ENCODE measurements at regions not wholly inside any gene's neighbourhood (a gene's known extent, or its start where the extent isn't known, plus 50 kb on each side); places are given as distances from the start of the nearest gene placed in this dataset.

DNA sequence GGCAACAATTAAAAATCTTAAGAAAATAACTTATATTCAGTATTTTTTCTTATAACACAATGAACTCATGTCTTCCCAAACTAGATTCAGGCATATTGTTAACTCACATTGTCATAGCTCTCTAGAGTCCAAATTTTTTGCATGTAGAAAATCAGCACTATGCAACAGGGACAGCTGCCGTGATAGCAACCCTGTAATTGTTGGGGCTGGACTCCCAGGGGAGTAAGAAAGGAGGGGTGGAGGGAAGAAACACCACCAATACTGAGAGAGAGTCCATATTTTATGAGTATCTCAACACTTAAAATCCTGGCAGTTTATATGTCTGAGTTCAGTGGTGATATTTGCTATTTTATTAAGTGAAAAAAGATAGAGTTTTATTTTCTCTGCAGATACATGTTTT lies 89.6 kb upstream of the HS3ST5 start:
- no peak for TF ChIP-seq NR3C1 (CRISPR knock-in tag; conservative IDR thresholded peaks at IDR 0.05; ENCODE audit: low read depth)
- TF ChIP-seq, protein P1, sequence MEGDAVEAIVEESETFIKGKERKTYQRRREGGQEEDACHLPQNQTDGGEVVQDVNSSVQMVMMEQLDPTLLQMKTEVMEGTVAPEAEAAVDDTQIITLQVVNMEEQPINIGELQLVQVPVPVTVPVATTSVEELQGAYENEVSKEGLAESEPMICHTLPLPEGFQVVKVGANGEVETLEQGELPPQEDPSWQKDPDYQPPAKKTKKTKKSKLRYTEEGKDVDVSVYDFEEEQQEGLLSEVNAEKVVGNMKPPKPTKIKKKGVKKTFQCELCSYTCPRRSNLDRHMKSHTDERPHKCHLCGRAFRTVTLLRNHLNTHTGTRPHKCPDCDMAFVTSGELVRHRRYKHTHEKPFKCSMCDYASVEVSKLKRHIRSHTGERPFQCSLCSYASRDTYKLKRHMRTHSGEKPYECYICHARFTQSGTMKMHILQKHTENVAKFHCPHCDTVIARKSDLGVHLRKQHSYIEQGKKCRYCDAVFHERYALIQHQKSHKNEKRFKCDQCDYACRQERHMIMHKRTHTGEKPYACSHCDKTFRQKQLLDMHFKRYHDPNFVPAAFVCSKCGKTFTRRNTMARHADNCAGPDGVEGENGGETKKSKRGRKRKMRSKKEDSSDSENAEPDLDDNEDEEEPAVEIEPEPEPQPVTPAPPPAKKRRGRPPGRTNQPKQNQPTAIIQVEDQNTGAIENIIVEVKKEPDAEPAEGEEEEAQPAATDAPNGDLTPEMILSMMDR (IDR thresholded peaks at IDR 0.05), result no peak
- TF ChIP-seq, protein P2, sequence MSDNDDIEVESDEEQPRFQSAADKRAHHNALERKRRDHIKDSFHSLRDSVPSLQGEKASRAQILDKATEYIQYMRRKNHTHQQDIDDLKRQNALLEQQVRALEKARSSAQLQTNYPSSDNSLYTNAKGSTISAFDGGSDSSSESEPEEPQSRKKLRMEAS (CRISPR knock-in tag; IDR thresholded peaks at IDR 0.05), result no peak
- TF ChIP-seq JAZF1 (CRISPR knock-in tag; IDR thresholded peaks at IDR 0.05), result no peak
- TF ChIP-seq, protein P3, sequence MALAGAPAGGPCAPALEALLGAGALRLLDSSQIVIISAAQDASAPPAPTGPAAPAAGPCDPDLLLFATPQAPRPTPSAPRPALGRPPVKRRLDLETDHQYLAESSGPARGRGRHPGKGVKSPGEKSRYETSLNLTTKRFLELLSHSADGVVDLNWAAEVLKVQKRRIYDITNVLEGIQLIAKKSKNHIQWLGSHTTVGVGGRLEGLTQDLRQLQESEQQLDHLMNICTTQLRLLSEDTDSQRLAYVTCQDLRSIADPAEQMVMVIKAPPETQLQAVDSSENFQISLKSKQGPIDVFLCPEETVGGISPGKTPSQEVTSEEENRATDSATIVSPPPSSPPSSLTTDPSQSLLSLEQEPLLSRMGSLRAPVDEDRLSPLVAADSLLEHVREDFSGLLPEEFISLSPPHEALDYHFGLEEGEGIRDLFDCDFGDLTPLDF (CRISPR knock-in tag; IDR thresholded peaks at IDR 0.05), result no peak
